ENCODE measurements at regions not wholly inside any gene's neighbourhood (a gene's known extent, or its start where the extent isn't known, plus 50 kb on each side); places are given as distances from the start of the nearest gene placed in this dataset.
"Not testable (repeated sequence)": the region's sequence is repeated elsewhere in the genome, so short reads cannot be mapped to it uniquely, and the experiment has no call there.

DNA sequence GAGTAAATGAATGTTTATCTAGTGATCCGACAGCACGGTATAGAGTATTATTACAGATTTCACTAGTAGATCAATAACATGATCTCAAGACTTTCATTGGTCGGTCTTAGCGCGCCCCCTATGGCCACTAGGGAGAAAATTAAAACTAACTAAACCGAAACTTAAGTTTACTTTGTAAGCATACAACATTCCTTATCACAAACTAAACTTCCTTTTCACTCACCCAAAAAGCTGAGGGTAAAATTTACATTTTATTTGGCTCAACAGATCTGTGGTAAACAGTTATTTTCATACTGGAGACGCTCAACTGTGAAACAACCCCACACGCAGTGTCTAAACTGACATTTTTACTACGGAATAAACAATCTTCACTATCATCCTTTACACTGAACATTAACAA, 215.6 kb upstream of the MAP2 start:
- DNase-seq: no peak

DNA sequence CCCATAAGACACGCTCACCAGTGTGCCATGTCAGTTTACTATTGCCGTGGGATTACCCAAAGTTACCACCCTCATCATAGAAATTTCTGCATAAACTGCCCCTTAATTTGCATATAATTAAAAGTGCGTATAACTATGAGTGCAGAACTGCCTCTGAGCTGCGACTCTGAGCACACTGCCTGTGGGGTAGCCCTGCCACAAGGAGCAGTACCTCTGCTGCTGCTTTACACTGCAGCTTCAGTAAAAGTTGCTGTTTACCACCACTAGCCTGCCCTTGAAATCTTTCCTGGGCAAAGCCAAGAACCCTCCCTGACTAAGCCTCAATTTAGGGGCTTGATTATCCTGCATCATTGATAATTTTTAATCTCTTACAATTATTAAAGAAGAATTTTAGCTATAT, 213.9 kb upstream of the MAP2 start:
- no peak for DNase-seq

DNA sequence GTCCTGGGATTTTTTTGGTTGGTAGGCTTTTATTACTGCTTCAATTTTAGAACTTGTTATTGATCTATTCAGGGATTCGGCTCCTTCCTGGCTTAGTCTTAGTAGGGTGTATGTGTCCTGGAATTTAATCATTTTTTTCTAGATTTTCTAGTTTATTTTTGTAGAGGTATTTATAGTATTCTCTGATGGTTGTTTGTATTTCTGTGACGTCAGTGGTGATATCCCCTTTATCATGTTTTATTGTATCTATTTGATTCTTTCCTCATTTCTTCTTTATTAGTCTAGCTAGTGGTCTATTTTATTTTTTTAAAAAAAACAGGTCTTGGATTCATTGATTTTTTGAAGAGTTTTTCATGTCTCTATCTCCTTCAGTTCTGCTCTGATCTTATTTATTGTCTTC, 193.3 kb upstream of the MAP2 start:
- DNase-seq: no peak

DNA sequence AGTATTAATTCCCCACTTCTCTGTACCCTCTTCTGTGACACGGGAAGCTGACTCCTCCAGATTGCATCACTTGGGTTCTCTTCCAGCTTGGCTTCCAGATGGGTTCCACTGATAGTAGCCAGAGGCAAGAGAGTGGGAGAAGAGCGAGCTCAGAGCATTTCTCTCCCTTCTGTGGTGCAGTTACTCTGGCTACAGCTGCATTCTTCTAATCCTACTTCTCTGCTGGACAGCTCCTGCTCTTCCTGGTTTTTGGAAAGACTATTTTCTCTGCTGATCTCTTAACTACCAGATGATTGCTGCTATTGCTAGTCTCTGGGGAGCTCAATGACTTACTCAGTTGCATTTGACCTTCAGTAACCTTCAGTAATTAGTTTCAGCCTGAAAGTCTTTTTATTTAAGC, 187.5 kb upstream of the MAP2 start:
- DNase-seq: no peak

DNA sequence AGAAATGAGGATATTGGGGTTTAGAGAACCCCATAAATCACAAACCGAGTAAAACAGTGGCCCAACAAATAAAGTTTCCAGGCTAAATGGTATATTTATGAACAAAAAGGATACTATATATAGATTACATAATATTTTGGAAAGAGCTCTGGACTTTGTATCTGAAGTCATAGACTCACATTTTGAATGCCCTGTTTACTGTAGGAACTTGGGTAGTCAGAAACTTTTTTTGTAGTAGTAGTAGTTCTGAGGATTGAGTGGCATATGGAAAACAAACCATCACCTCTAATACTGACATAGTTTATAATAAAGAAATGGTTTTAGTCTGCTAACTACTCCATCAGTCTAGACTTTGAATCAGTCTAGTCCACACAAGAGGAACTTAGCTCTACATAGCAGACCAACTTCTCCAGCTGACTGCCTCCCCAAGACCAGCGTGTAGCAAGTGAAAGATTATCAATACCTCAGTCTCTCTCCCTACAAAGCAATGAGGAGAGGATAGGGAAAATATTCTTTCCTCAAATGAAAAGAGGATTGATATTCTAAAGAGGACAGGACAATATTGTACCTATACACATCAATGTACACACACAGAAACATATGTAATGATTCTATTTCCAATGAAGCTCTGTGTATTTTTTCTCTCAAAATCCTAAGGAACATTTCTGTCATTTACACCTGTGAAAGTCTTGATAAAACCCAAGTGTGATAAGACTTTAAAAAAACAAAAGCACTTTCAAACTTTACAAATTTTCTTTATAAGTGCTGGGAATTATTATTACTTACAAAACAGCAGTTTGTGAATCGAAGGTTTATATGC, 184.9 kb upstream of the MAP2 start:
- no peak for DNase-seq

DNA sequence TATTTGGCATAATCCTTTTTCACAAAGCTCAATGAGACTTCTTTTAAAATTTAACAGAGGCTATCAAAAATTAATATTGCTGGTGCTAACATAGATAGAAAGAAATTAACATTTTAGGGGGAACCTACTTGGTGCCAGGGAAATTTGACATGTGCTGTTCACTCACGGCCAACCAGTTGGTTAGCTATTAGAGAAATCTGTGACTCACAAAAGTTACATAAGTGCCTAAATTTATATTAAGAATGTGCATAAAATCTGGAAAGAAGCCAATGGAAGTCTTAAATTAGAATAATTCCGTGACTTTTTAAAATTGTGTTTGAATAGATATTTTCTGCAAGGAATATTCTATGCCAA, 184.3 kb upstream of the MAP2 start:
- DNase-seq: no peak

DNA sequence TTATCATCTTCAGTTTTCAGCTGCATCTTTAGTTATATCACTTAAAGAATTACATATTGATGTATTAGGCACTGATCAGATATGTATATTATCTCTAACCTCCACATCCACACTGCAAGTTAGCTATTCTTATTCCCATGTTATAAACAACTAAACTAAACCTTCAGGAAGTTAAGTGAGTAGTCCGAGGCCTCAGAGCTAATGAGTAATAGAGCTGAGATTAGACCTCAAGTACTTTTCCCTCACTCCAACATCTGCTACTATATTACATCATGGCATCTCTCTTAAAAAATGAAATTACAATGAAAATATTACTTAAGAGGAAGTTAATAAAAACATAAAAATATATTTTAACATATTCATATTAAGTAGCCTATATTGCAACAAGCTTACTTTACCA, 183.6 kb upstream of the MAP2 start:
- no peak for DNase-seq

DNA sequence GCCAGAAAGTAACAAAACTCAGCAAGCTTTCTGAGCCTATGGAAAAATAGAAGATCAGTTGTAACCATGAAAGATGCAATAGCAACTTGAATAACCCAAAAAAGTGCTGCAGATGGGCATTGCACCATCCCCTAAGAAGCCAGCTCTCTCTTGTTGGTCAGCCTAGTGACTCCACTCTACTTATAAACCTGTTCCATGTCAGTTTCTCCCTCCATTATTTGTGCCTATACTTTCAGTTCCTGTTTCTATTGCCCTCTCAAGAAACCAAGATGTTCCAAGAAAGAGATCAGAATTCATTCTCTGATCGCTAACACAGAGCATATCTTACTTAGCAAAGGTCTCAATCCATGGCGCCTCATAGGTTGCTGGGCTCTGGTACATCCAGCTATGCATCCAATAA, 170.3 kb upstream of the MAP2 start:
- no peak for DNase-seq

DNA sequence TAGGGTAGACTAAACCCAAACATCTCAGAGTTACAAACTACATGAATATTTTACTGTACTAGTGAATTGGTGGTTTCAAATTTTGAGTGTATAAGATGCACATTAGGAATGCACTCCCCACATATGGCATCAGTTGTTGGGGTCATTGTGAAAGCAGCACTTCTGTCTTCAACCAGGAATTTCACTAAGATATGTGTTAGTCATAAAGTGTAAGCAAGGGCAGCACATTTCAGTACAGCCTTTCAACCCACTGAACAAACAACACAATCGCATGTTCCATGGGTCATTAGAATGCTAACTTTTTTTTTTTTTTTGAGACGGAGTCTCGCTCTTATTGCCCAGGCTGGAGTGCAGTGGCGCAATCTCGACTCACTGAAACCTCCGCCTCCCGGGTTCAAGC, 164.1 kb upstream of the MAP2 start:
- DNase-seq: no peak

DNA sequence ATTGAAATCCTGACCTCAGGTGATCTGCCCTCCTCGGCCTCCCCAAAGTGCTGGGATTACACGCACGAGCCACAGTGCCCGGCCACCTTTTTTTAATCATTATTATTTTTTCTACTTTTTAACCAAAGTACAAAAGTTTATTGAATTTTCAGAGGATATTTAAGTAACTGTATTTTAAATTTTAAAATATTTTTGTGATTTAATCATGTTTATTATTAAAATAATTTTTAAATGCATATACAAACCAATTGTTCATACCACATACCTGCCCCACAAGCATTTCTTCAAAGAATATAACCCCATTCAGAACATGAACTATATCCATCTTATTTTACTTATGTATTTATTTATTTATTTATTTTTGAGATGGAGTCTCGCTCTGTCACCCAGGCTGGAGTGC, 163.6 kb upstream of the MAP2 start:
- DNase-seq: no peak

DNA sequence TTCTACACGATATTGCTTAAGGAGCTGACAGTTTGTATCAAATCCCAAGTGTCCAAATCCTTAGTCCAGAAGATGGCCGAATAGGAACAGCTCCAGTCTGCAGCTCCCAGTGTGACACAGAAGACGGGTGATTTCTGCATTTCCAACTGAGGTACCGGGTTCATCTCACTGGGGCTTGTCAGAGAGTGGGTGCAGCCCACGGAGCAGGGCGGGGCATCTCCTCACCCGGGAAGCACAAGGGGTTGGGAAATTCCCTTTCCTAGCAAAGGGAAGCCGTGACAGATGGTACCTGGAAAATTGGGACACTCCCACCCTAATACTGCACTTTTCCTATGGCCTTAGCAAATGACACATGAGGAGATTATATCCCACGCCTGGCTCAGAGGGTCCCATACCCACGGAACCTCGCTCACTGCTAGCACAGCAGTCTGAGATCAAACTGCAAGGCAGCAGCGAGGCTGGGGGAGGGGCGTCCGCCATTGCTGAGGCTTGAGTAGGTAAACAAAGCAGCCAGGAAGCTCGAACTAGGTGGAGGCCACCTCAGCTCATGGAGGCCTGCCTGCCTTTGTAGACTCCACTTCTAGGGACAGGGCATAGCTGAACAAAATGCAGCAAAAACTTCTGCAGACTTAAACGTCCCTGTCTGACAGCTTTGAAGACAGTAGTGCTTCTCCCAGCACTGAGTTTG, 162.3 kb upstream of the MAP2 start:
- DNase-seq: not testable (repeated sequence)

DNA sequence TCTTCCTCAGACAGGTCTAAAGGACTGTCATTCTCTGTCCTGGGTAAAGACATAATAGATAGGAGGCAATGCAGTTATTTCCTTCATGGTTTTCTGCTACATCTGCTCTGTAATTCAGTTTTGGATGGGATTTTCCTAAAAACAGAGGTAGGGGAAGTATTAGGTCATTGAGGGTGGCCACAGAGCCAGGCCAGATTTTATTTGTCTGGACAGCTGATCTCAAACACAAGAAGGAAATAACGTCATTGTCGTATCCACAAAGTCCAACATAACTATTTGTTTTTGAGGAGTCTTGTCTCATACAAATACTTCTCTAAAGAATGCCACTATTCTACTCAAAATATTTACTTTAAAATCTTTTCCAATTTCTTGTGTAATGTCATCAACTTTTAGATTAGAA, 154.8 kb upstream of the MAP2 start:
- no peak for DNase-seq

DNA sequence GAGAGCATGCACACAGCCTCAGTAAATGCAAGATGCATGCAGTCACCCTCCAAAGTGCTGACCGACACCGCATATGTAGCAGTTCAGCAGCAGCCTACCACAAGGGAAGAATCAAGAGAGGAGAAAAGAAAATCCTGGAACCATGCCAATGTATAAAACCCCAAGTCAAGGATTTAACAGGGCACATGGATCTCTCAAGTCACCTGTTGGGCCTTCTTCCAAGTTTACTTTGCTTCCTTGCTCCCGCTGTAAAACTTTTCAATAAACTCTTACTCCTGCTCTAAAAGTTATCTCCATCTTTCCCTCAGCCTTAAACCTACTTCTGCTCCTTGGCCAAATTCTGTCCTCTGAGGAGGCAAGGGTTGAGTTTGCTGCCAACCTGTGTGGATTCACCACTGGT, 147.8 kb upstream of the MAP2 start:
- DNase-seq: no peak

DNA sequence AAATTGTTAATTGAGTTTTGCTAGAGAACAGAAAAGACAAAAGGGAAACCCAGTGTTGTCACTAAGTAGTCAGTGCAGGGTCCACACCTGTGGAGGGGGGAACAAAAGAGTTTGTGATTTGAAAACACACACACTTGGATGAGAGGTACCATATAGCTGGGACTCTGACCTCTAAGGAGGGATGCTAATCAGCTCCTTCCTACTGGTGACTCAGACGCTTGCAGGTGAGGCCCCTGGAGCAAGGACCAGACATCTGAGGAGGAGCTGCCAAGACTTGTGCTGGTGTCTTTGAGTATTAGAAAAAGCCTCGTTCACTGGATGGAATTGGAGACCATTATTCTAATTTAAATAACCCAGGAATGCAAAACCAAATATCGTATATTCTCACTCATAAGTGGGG, 146.4 kb upstream of the MAP2 start:
- DNase-seq: no peak

DNA sequence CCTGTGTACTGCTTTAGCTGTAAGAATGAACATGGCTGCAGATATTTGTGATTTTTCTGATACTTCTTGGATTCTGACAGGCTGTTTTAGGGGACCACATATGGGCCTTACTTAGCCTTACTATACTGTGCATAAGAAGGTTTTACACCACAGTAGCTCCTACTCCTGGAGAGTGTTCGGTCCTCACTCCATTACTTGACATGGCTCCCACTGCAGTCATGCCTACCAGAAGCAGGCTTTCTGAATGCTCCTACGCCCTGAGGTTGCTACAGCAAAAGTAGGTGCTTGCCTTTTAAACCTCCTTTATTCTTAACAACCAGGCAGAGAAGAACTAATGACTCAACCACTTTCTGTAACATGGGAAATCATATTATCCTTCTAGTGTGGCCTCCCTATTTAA, 125.2 kb upstream of the MAP2 start:
- no peak for DNase-seq

DNA sequence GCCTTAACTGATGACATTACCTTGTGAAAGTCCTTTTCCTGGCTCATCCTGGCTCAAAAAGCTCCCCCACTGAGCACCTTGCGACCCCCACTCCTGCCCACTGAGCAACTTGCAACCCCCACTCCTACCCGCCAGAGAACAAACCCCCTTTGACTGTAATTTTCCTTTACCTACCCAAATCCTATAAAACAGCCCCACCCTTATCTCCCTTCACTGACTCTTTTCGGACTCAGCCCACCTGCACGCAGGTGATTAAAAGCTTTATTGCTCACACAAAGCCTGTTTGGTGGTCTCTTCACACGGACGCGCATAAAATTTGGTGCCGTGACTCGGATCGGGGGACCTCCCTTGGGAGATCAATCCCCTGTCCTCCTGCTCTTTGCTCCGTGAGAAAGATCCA, 124.4 kb upstream of the MAP2 start:
- not testable (repeated sequence) for DNase-seq

DNA sequence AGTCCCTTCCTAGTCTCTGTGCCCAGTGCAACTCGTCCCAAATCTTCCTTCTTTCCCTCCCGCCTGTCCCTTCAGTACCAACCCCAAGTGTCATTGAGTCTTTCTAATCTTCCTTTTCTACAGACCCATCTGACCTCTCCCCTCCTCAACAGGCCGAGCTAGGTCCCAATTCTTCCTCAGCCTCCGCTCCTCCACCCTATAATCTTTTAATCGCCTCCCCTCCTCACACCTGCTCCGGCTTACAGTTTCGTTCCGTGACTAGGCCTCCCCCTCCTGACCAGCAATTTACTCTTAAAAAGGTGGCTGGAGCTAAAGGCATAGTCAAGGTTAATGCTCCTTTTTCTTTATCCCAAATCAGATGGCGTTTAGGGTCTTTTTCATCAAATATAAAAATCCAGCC, 123.1 kb upstream of the MAP2 start:
- not testable (repeated sequence) for DNase-seq

DNA sequence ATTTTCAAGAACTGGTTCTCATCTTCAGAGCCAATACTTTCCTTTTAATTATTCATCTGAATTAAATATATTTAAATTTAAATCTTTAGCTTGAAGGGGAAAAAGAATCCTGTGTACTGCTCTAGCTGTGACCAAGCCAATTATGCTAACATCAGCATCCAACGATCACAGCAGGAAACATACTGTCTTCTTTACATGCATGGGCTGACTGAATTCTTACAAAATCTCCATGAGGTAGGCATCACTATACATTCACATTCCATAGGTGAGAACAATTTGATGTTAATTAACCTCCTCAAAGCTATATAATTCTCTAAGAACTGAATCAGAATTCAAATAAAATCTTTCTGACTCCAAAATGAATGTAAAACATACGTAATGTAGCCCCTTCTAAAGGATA, 118.8 kb upstream of the MAP2 start:
- no peak for DNase-seq

DNA sequence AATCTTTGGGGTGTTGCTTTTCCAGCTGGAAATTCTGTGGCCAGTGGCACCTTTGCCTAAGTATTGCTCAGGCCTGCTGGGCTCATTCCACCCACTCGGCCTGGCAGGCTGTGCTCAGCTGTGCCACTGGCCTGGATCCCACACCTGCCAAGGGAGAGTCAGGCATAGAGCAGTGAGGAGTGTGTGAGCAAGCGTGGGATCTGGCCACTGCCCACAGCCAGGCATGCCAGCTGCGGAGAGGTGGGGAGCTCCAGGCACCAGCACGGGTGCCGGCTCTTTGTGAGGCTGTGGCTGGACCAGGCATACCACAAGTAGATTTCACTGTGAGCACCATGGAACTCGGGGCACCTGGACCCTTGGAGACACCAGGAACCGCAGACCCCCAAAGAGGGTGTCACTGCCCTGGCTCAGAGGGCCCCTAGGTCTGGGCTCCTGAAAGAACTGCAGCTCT, 118.1 kb upstream of the MAP2 start:
- DNase-seq: no peak

DNA sequence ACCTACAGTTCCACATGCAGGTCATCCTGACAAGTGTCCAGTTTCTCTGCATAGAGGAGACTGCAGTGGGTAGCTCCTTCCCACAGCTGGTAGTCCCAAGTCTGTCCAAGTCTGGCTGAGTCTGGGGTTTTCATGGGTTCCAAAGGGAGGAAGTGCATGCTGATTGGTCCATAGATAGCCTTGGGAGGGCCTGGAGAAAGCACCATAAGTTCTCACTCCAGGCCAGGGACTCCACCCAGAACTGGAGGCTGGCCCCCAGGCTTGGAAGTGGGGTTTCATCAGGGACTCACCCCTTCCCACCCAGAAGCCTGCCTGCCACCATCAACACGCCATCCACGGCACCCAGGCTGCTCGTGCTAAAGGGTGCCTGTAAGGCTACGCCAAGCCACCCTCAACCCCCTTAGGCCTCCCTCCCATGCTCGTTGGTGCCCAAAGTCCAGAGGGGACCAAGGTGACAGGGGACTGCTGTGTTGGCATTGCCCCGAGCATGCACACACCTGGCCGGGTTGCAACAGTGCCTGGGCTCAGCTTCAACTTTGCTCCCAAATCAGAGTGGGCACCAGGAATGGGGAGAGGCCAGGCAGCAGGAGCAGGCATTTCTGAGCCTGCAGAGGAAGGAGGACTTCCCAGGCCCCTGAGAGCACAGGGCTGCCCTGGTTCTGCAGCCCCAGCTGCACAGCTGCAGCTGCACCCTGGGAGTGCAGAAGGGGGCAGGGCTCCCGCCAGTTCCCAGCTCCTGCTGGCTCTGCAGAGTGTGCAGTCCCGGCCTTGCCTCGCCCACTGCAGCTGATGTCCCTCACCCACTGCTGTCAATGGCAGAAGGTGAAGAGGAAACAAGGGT, 116.5 kb upstream of the MAP2 start:
- no peak for DNase-seq

DNA sequence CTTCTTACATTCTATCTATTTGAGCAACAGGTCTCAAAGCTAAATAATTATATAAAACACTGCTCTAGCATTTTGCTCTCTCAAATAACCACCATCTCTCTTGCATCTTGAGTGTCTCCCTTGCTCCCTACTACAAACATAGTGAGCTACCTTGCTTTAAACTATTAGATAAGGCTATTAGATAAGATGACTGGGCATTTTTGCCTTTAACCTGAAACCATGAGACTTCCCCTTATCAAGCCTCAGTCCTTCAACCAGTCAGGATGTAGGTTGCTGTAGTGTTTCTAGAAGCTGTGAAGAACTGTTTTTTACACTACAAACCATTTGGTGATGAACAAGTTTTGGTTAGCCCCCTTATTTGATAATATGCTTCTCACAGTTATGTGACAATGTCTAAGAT, 115.4 kb upstream of the MAP2 start:
- no peak for DNase-seq

DNA sequence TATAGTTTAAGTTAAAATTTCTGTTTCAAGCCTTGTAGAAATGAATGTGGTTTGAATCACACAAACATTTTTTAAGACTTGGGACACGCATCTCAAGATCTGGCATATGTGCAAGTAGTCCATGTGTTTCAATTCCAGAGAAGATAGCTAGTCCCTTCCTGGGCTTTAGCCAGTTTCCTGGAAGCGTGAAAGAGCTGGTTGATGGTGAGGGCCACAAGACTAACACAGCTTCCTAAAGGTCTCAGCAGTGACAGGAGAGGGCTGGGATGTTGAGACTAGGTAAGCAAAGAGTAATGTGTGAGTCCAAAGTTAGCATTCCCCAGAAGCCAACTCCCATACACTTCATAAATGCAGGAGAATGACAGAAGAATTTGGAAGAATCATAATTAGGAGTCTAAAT, 111.9 kb upstream of the MAP2 start:
- DNase-seq: no peak

DNA sequence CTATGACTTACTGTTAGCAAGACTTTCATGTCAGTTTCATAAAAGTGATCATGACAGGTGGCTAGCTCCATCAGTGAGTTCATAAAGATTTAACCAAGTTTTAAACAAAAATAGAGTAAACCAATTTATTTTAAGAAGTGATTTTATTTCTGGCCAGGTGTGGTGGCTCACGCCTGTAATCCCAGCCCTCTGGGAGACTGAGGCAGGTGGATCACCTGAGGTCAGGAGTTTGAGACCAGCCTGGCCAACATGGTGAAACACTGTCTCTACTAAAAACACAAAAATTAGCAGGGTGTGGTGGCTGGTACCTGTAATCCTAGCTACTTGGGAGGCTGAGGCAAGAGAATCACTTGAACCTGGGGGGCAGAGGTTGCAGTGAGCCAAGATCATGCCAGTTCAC, 111.4 kb upstream of the MAP2 start:
- not testable (repeated sequence) for DNase-seq

DNA sequence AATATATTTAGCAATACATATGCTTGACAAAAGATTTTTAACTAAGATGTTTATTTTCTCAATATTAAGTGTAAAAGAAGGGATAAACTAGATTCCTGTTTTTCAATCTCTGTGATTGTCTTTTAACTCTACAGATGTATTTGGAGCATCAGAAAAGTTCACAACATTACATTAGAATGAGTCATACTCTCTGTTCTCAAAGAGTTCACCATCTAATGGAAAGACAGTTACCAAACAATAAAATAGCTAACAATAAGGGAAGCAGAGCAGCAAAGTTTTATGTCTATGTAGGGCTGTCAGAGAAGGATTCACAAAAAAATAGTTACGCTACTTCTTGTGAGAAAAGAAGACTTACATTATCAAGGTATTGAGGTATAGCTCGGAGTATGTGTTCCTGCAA, 109.2 kb upstream of the MAP2 start:
- no peak for DNase-seq

Measured in NCI-H2029 treated with DMSO at 0.1 percent for 48 hours (cell line).